Lower leg skin (tissue), 4 donors: ENCODE measurements at regions not wholly inside any gene's neighbourhood (a gene's known extent, or its start where the extent isn't known, plus 50 kb on each side); places are given as distances from the start of the nearest gene placed in this dataset.

Source experiments
- DNase-seq, 2 donors: peaks; one replicate each; pipeline ENCODE4 v3.0.0-alpha.2; 2019; ENCODE audit warnings: low spot score in 2 of 2
- H3K4me3 ChIP-seq: fragments of 200-600 bp; sonication (generic); 2 replicates; pipeline ENCODE4 v1.5.1; 2017; ENCODE audit warnings: mild to moderate bottlenecking, low read depth; ENCODE audit not compliant: poor library complexity, severe bottlenecking
- CTCF ChIP-seq, 3 donors: fragments of 450-650 bp; IDR thresholded peaks; one replicate each; pipeline ENCODE4 v1.5.1; 2016; ENCODE audit warnings: antibody characterized with exemption in 3 of 3, mild to moderate bottlenecking in 3 of 3, moderate library complexity in 2 of 3
- POLR2A ChIP-seq, 2 donors: fragments of 450-650 bp; IDR thresholded peaks; one replicate each; pipeline ENCODE4 v1.6.1; 2016 to 2017; ENCODE audit warnings: antibody characterized with exemption in 2 of 2, mild to moderate bottlenecking in 1 of 2, moderate library complexity in 1 of 2
- WGBS, 2 donors: methylation state at CpG; one replicate each; pipeline ENCODE4 v1.1.5; 2018; 5-methylcytosine and 5-hydroxymethylcytosine counted together
- intact Hi-C: fragments of 100-400 bp; cut with DNase I; formaldehyde crosslinking; loops from one replicate; pipeline ENCODE4 v1.15.0; 2023; ENCODE audit warnings: low total_unique reads

DNA sequence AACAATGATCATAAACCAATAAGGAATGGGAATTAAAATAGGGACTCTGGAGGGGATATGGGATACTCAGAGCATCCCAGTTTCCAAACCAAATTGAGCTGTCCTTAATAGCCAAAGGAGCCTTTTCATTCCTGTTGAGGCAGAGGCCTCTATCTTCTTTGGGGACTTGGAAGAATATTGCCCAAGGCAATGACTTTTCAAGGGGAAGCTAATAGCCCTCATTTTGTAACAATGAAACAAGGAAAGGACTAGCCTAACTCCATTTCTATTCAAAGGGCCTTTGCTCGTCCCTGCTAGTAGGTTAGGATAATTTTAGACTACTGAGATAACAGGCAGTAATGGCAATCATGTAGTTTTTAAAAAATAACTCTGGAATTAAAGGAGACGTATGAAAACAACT, 789.8 kb upstream of the SLITRK5 start:
- H3K4me3 ChIP-seq = no peak overlapping the region
- TF ChIP-seq CTCF (IDR thresholded peaks at IDR 0.05) (no peak), POLR2A (IDR thresholded peaks at IDR 0.05) (no peak)
- intact Hi-C loops = no loop called here
- 52 to 62% methylated on average over 2 of the region's 2 CpGs for WGBS, 2 donors
- DNase-seq = no peak

- TF ChIP-seq CTCF (IDR thresholded peaks at IDR 0.05) (no peak), POLR2A (IDR thresholded peaks at IDR 0.05) (no peak)
- WGBS, 2 donors = 87 to 90% methylated on average over 5 of the region's 5 CpGs
- intact Hi-C loops = no loop called here
- no peak overlapping the region for H3K4me3 ChIP-seq
- no peak for DNase-seq
Observed at GRCh38 chr13:86882107-86882506, 789.1 kb upstream of the SLITRK5 start.

DNA sequence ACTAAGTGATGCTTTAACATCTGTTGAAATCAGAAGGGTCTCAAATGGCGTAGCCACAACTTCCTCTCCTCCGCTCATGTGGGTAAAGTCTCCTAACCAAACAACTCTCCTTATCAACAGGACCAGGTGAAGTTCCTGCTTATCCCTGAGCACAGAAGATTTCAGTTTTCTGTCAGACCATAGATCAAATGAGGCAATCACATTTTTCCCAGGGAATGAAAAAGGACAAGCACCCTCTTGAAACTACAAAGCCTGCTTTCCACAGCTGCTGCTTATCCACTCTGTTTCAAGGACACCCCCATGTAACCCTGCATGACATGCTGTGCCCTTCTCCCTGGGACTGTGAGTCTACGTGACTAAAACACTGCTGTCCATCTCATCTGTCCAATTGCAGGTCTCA, 788.3 kb upstream of the SLITRK5 start:
- WGBS, 2 donors = 79 to 84% methylated on average over 3 of the region's 3 CpGs
- DNase-seq = no peak
- H3K4me3 ChIP-seq = no peak overlapping the region
- TF ChIP-seq CTCF (IDR thresholded peaks at IDR 0.05) (no peak), POLR2A (IDR thresholded peaks at IDR 0.05) (no peak)
- intact Hi-C loops = no loop called here

DNA sequence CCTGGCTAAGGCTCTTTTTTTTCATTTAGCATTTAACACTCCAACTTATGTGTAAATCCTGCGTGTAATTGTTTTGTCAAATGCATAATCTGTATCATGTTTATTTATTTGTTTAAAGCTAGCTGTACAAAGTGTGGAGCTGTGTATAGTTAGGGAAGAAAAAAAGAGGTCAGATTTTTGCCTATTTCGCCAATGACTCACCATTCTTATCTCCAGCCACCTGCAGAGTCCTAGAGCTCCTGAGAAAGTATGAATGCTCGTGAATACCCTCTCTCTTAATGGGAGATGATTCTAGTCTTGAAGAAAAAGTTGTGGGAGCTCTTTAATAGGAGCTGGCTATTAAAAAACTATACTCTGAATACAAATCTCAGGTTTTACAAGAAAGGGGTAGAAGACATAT, 778.8 kb upstream of the SLITRK5 start:
- intact Hi-C loops = no loop called here
- no peak for TF ChIP-seq POLR2A (IDR thresholded peaks at IDR 0.05)
- no peak for TF ChIP-seq CTCF (IDR thresholded peaks at IDR 0.05)
- DNase-seq = no peak
- 83 to 84% methylated on average over 3 of the region's 3 CpGs for WGBS, 2 donors
- no peak overlapping the region for H3K4me3 ChIP-seq

GRCh38 chr13:86900906-86901305, 770.3 kb upstream of the SLITRK5 start:
- WGBS, 2 donors = 44 to 56% methylated on average over 1 of the region's 1 CpG
- TF ChIP-seq POLR2A (IDR thresholded peaks at IDR 0.05) = no peak
- TF ChIP-seq CTCF (IDR thresholded peaks at IDR 0.05) = no peak
- intact Hi-C loops = no loop called here
- no peak for DNase-seq
- H3K4me3 ChIP-seq = no peak overlapping the region

- 86 to 91% methylated on average over 7 of the region's 7 CpGs for WGBS, 2 donors
Observed at GRCh38 chr13:86906127-86906874, 764.9 kb upstream of the SLITRK5 start.

More at GRCh38 chr13:86906127-86906874, 764.9 kb upstream of the SLITRK5 start:
- intact Hi-C loops = no loop called here
- no peak overlapping the region for H3K4me3 ChIP-seq
- no peak for TF ChIP-seq CTCF (IDR thresholded peaks at IDR 0.05)
- TF ChIP-seq POLR2A (IDR thresholded peaks at IDR 0.05) = no peak
- DNase-seq = no peak
